Type B pancreatic cell (in vitro differentiated cells): ENCODE measurements at regions not wholly inside any gene's neighbourhood (a gene's known extent, or its start where the extent isn't known, plus 50 kb on each side); places are given as distances from the start of the nearest gene placed in this dataset.

ENCODE experiments used
- DNase-seq: peaks from one replicate; pipeline ENCODE4 v3.0.0; 2021; ENCODE audit warnings: mixed read lengths; ENCODE audit not compliant: unreplicated experiment; ENCODE audit errors: extremely low spot score
- H3K27ac Mint-ChIP-seq: 2 replicates; pipeline ENCODE4 v1.8.0; 2021; ENCODE audit warnings: mild to moderate bottlenecking, mixed read lengths
- H3K27me3 Mint-ChIP-seq: 2 replicates; pipeline ENCODE4 v1.8.0; 2021; ENCODE audit warnings: mixed read lengths
- H3K36me3 Mint-ChIP-seq: 2 replicates; pipeline ENCODE4 v1.8.0; 2021; ENCODE audit warnings: mixed read lengths
- H3K4me1 Mint-ChIP-seq: one replicate; pipeline ENCODE4 v1.8.0; 2021; ENCODE audit warnings: mixed read lengths; ENCODE audit not compliant: unreplicated experiment
- H3K4me3 Mint-ChIP-seq: 2 replicates; pipeline ENCODE4 v1.8.0; 2021; ENCODE audit warnings: mild to moderate bottlenecking, mixed read lengths
- H3K9me3 Mint-ChIP-seq: 2 replicates; pipeline ENCODE4 v1.8.0; 2021; ENCODE audit warnings: mixed read lengths
- TF ChIP-seq, protein P1 (sequence below): fragments of 200-600 bp; sonication (generic); conservative IDR thresholded peaks from 2 replicates; pipeline ENCODE4 v1.5.0; 2021; ENCODE audit warnings: antibody characterized with exemption, mild to moderate bottlenecking

DNA sequence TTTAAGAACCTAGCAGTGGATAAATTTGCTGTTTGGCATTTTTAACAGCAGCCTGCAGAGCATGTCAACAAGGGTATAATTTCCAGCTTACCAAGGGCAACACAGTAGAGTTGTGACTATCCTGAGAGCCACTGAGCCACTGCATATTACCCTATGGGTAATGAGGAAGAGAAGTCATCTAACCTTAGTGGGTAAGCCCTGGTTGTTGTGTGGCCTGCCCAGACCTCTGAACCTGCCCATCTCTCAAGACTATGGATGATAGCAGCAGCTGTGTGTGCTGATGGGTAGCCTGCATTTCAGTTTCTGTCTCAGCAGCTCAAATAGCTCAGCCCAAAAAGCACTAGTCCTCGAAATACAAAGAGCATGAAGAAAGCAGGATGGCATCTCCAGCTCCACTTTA is 56.1 kb upstream of the PIP5K1B start:
- Mint-ChIP-seq H3K27ac (no peak overlapping the region), H3K27me3 (peaks cover 4% of the 10 kb centered on the region), H3K9me3 (no peaks in the 10 kb centered on the region), H3K4me1 (no peaks in the 10 kb centered on the region), H3K36me3 (no peaks in the 10 kb centered on the region), H3K4me3 (no peak overlapping the region)
- no peak for DNase-seq
- TF ChIP-seq, protein P1, sequence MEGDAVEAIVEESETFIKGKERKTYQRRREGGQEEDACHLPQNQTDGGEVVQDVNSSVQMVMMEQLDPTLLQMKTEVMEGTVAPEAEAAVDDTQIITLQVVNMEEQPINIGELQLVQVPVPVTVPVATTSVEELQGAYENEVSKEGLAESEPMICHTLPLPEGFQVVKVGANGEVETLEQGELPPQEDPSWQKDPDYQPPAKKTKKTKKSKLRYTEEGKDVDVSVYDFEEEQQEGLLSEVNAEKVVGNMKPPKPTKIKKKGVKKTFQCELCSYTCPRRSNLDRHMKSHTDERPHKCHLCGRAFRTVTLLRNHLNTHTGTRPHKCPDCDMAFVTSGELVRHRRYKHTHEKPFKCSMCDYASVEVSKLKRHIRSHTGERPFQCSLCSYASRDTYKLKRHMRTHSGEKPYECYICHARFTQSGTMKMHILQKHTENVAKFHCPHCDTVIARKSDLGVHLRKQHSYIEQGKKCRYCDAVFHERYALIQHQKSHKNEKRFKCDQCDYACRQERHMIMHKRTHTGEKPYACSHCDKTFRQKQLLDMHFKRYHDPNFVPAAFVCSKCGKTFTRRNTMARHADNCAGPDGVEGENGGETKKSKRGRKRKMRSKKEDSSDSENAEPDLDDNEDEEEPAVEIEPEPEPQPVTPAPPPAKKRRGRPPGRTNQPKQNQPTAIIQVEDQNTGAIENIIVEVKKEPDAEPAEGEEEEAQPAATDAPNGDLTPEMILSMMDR = no peak

DNA sequence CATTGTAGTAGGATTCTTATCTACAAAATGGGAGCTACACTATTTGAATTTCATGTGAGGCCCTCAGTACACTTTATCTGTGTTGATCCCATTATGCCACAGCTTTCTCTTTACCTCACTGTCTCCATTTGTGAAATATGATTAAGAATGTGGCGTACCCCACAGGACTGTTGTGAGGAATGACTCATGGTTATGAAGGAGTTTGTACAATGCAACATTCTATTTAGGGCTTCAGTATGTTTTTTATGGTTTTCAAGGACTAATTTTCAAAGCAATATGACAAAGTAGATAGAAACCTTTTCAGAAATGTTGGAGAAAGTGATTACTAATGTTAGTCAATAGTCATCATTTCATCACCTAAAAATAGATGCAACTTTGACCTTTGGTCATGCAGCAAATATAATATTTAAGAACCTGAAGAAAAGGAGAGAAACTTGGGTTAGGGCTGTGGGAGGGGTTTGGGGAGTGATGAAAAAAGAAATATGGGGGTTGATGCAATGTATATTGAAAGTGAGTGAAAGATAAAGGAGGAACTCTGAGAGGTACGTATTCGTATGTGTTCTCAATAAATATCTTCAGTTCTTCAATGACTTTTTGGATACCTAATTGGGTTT is 53.7 kb upstream of the PIP5K1B start:
- no peak for DNase-seq
- no peak overlapping the region for H3K27ac Mint-ChIP-seq

DNA sequence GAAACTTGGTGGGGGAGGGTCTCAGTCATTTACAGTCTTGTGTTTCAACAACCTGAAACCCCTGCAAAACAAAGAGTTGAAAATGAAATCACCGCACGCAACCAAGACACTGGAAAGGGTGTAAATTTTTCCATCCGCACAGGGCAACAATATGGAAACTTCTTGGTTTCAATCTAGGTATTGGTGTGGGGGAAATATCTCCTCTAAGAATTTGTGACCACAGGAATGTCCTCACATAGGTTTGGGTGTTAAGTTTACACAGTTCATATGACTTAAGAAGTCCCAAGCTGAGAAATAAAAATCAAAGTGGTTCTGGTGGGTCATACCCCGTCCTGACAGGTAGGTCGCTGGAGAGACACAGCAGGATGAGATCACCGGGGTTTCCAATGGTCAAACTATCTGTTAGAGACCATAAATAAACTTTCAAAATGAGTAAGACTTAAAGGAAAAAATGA is 51.9 kb upstream of the PIP5K1B start:
- no peak for DNase-seq
- TF ChIP-seq, protein P1 = no peak
- Mint-ChIP-seq H3K27ac (no peak overlapping the region), H3K9me3 (no peaks in the 10 kb centered on the region), H3K4me3 (no peak overlapping the region), H3K36me3 (no peaks in the 10 kb centered on the region), H3K4me1 (no peaks in the 10 kb centered on the region), H3K27me3 (no peaks in the 10 kb centered on the region)

More for the DNA sequence above, 53.7 kb upstream of the PIP5K1B start:
- no peaks in the 10 kb centered on the region for H3K4me1 Mint-ChIP-seq
- no peaks in the 10 kb centered on the region for H3K27me3 Mint-ChIP-seq
- no peaks in the 10 kb centered on the region for H3K9me3 Mint-ChIP-seq
- no peak overlapping the region for H3K4me3 Mint-ChIP-seq
- TF ChIP-seq, protein P1 = no peak
- H3K36me3 Mint-ChIP-seq = no peaks in the 10 kb centered on the region

DNA sequence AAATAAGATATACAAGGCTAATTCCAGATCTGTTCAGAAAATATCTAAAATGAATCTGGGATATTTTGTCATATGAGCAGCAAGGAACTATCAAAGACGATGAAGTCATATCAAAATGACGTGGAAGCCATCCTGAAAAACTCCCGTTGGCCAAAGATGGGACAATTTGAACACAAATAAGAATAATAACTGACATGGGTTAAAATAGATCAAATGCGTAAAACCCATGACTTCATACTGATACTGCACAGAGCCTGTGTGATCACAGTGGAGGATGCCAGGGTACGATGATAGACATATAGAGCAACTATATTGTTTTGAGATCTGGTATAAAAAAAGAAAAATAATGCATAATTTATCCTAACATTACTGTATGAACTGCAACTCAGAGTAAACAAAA is 51.0 kb upstream of the PIP5K1B start:
- DNase-seq = no peak

More for the DNA sequence above, 51.0 kb upstream of the PIP5K1B start:
- Mint-ChIP-seq H3K36me3 (no peaks in the 10 kb centered on the region), H3K27ac (no peak overlapping the region), H3K27me3 (no peaks in the 10 kb centered on the region), H3K4me1 (no peaks in the 10 kb centered on the region), H3K9me3 (no peaks in the 10 kb centered on the region), H3K4me3 (no peak overlapping the region)
- TF ChIP-seq, protein P1 = no peak
